ENCODE measurements at regions not wholly inside any gene's neighbourhood (a gene's known extent, or its start where the extent isn't known, plus 50 kb on each side); places are given as distances from the start of the nearest gene placed in this dataset.
"Not testable (repeated sequence)": the region's sequence is repeated elsewhere in the genome, so short reads cannot be mapped to it uniquely, and the experiment has no call there.

GRCh38 chr7:66554842-66555430, 73.7 kb upstream of the KCTD7 start:
- not testable (repeated sequence) for TF ChIP-seq CTCF, EP300, POLR2AphosphoS5 (IDR thresholded peaks at IDR 0.05)

Measured in suprapubic skin (tissue), 4 donors.